H1 (cell line): ENCODE measurements at regions not wholly inside any gene's neighbourhood (a gene's known extent, or its start where the extent isn't known, plus 50 kb on each side); places are given as distances from the start of the nearest gene placed in this dataset.

Experiments
- CTCF ChIA-PET: fragments of 300-600 bp; sonication (Branson Sonifier 250); formaldehyde crosslinking; loops from one replicate; lab custom pipeline; 2021; ENCODE audit not compliant: partially characterized antibody; lab: Charles Lee
- POLR2A ChIA-PET: fragments of 300-600 bp; sonication (Branson Sonifier 250); formaldehyde crosslinking; loops from one replicate; lab custom pipeline; 2021; ENCODE audit warnings: inconsistent platforms; ENCODE audit not compliant: partially characterized antibody; lab: Charles Lee
- DNase-seq, 2 experiments: peaks; one replicate each; pipeline versions ENCODE4 v3.0.0 to v3.0.0-alpha.2; 2010 to 2022; ENCODE audit warnings: low spot score in 2 of 2, low read depth in 1 of 2, mixed read lengths in 1 of 2
- FAIRE-seq: peaks from 2 replicates; lab custom pipeline; 2011; peaks lifted over from hg19 to GRCh38; lab: Jason Lieb, UNC
- H2AFZ ChIP-seq: 2 replicates; pipeline ENCODE4 v1.8.1; 2012; ENCODE audit warnings: low read length, inconsistent platforms
- H2AK5ac ChIP-seq: 2 replicates; pipeline ENCODE4 v1.6.1; 2013; ENCODE audit warnings: low read depth, low read length
- H2BK120ac ChIP-seq: replicated peaks from 2 replicates; pipeline ENCODE3; 2013; ENCODE audit warnings: low read depth, low read length, inconsistent platforms
- H2BK12ac ChIP-seq: 2 replicates; pipeline ENCODE4 v1.6.1; 2013; ENCODE audit warnings: low read depth, low read length
- H2BK15ac ChIP-seq: 2 replicates; pipeline ENCODE4 v1.6.1; 2013; ENCODE audit warnings: low read length
- H2BK20ac ChIP-seq: 2 replicates; pipeline ENCODE4 v1.6.1; 2013; ENCODE audit warnings: low read length
- H2BK5ac ChIP-seq: 2 replicates; pipeline ENCODE4 v1.6.1; 2013; ENCODE audit warnings: low read depth, low read length
- H3K14ac ChIP-seq: 2 replicates; pipeline ENCODE4 v1.6.1; 2013; ENCODE audit warnings: inconsistent platforms; ENCODE audit not compliant: insufficient read length
- H3K18ac ChIP-seq: 2 replicates; pipeline ENCODE4 v1.6.1; 2013; ENCODE audit warnings: low read length; ENCODE audit errors: extremely low read depth
- H3K23ac ChIP-seq: 2 replicates; pipeline ENCODE4 v1.6.1; 2013; ENCODE audit warnings: inconsistent platforms; ENCODE audit not compliant: insufficient read length
- H3K23me2 ChIP-seq: 2 replicates; pipeline ENCODE4 v1.6.1; 2013; ENCODE audit warnings: low read depth, low read length
- H3K27ac ChIP-seq: 2 replicates; pipeline ENCODE4 v1.6.1; 2011; ENCODE audit warnings: low read depth, low read length, inconsistent platforms
- H3K27me3 ChIP-seq, 4 experiments: replicated peaks in 1 of 4; 1 replicate in 1 of 4; 2 replicates in 3 of 4; pipeline versions ENCODE4 v1.6.1 to v1.8.1; 2011 to 2013; ENCODE audit warnings: low read length in 3 of 4, mild to moderate bottlenecking in 3 of 4, inconsistent platforms in 2 of 4, mixed read lengths in 2 of 4, moderate library complexity in 1 of 4; ENCODE audit not compliant: control insufficient read depth in 3 of 4, insufficient read depth in 3 of 4; ENCODE audit errors: extremely low read depth in 1 of 4
- H3K36me3 ChIP-seq, 4 experiments: 2 replicates each; pipeline versions ENCODE4 v1.6.1 to v1.8.1; 2011 to 2013; ENCODE audit warnings: mild to moderate bottlenecking in 4 of 4, low read length in 3 of 4, moderate library complexity in 2 of 4, control low read depth in 1 of 4, inconsistent platforms in 1 of 4; ENCODE audit not compliant: insufficient read depth in 4 of 4, control insufficient read depth in 2 of 4
- H3K4ac ChIP-seq: replicated peaks from 2 replicates; pipeline ENCODE3; 2013; ENCODE audit warnings: low read length, low read depth, mixed read lengths, inconsistent platforms; ENCODE audit not compliant: insufficient read length
- H3K4me1 ChIP-seq, 4 experiments: replicated peaks in 1 of 4; 1 replicate in 1 of 4; 2 replicates in 3 of 4; pipeline versions ENCODE4 v1.6.1 to v1.8.1; 2011 to 2013; ENCODE audit warnings: low read length in 3 of 4, inconsistent platforms in 2 of 4, mixed read lengths in 1 of 4; ENCODE audit not compliant: insufficient read depth in 4 of 4, control insufficient read depth in 3 of 4
- H3K4me2 ChIP-seq, 2 experiments: 2 replicates each; pipeline versions ENCODE4 v1.6.1 to v1.8.1; 2011 to 2013; ENCODE audit warnings: low read depth in 2 of 2, low read length in 2 of 2, control low read depth in 1 of 2, inconsistent platforms in 1 of 2, mild to moderate bottlenecking in 1 of 2; ENCODE audit not compliant: insufficient read depth in 1 of 2
- H3K4me3 ChIP-seq, 4 experiments: fragments of 200-600, 300-600 bp in 1 of 4; sonication (generic), shearing (Covaris generic), sonication (Bioruptor Twin) in 1 of 4; 2 replicates each; pipeline versions ENCODE4 v1.5.1 to v1.8.1; 2011 to 2016; ENCODE audit warnings: low read length in 4 of 4, low read depth in 3 of 4, control low read depth in 2 of 4, inconsistent platforms in 2 of 4, mild to moderate bottlenecking in 2 of 4, mixed read lengths in 1 of 4, moderate library complexity in 1 of 4; ENCODE audit not compliant: insufficient read depth in 2 of 4; ENCODE audit errors: extremely low read depth in 1 of 4
- H3K56ac ChIP-seq: replicated peaks from 2 replicates; pipeline ENCODE3; 2013; ENCODE audit warnings: low read depth, mild to moderate bottlenecking, mixed read lengths, low read length, inconsistent platforms; ENCODE audit not compliant: insufficient read length
- H3K79me1 ChIP-seq: 2 replicates; pipeline ENCODE4 v1.6.1; 2013; ENCODE audit warnings: low read depth, low read length, control low read depth
- H3K79me2 ChIP-seq, 2 experiments: 2 replicates each; pipeline versions ENCODE4 v1.6.1 to v1.8.1; 2012 to 2013; ENCODE audit warnings: low read length in 2 of 2, mild to moderate bottlenecking in 2 of 2, inconsistent platforms in 1 of 2; ENCODE audit not compliant: insufficient read depth in 2 of 2, control insufficient read depth in 1 of 2
- H3K9ac ChIP-seq, 4 experiments: replicated peaks in 1 of 4; 1 replicate in 1 of 4; 2 replicates in 3 of 4; pipeline versions ENCODE4 v1.6.1 to v1.8.1; 2011 to 2013; ENCODE audit warnings: low read depth in 3 of 4, low read length in 3 of 4, control low read depth in 2 of 4, mild to moderate bottlenecking in 2 of 4, moderate library complexity in 2 of 4, inconsistent platforms in 1 of 4; ENCODE audit errors: extremely low read depth in 1 of 4
- H3K9me3 ChIP-seq, 2 experiments: 2 replicates each; pipeline versions ENCODE4 v1.6.1 to v1.8.1; 2012 to 2013; ENCODE audit warnings: mild to moderate bottlenecking in 2 of 2, moderate library complexity in 2 of 2, control low read depth in 1 of 2, inconsistent platforms in 1 of 2, low read depth in 1 of 2, low read length in 1 of 2, mixed read lengths in 1 of 2; ENCODE audit not compliant: insufficient read depth in 2 of 2
- H4K20me1 ChIP-seq, 2 experiments: replicated peaks in 1 of 2; 2 replicates each; pipeline versions ENCODE3 to v1.8.1; 2011 to 2013; ENCODE audit warnings: inconsistent platforms in 2 of 2, low read length in 2 of 2, mild to moderate bottlenecking in 1 of 2; ENCODE audit not compliant: insufficient read depth in 2 of 2, control insufficient read depth in 1 of 2
- H4K5ac ChIP-seq: 2 replicates; pipeline ENCODE4 v1.6.1; 2013; ENCODE audit warnings: low read length, low read depth, mixed read lengths, inconsistent platforms; ENCODE audit not compliant: insufficient read length
- H4K8ac ChIP-seq: 2 replicates; pipeline ENCODE4 v1.8.0; 2013; ENCODE audit warnings: mild to moderate bottlenecking, moderate library complexity, low read length, inconsistent platforms; ENCODE audit not compliant: insufficient read depth; ENCODE audit errors: extremely low read depth
- H4K91ac ChIP-seq: replicated peaks from 2 replicates; pipeline ENCODE3; 2013; ENCODE audit warnings: low read length, mixed read lengths, inconsistent platforms; ENCODE audit not compliant: insufficient read length
- CBX5 ChIP-seq: fragments of 300-800, 300-1000 bp; sonication (generic); IDR thresholded peaks from 2 replicates; pipeline ENCODE4 v1.7.1; 2016; ENCODE audit warnings: antibody characterized with exemption, low read length, low read depth
- CEBPB ChIP-seq: IDR thresholded peaks from 2 replicates; pipeline ENCODE4 v1.6.1; 2012; ENCODE audit warnings: low read depth, low read length
- CHD1 ChIP-seq: IDR thresholded peaks from 2 replicates; pipeline ENCODE4 v1.6.1; 2012; ENCODE audit warnings: low read depth, low read length, improper control_type of control experiment
- CREB1 ChIP-seq: IDR thresholded peaks from 2 replicates; pipeline ENCODE4 v1.6.1; 2012; ENCODE audit warnings: inconsistent platforms
- CTBP2 ChIP-seq: IDR thresholded peaks from 2 replicates; pipeline ENCODE4 v1.7.0; 2011; ENCODE audit warnings: borderline replicate concordance, mild to moderate bottlenecking, moderate library complexity, mixed read lengths, low read length; ENCODE audit not compliant: insufficient read depth, insufficient read length
- EZH2 ChIP-seq: fragments of 200-600 bp; sonication (generic); IDR thresholded peaks from 2 replicates; pipeline ENCODE4 v1.7.1; 2012; ENCODE audit warnings: low read depth, mild to moderate bottlenecking, moderate library complexity, low read length, inconsistent platforms; ENCODE audit not compliant: severe bottlenecking
- PHF8 ChIP-seq: fragments of 200-600 bp; sonication (generic); conservative IDR thresholded peaks from 2 replicates; pipeline ENCODE4 v1.7.1; 2012; ENCODE audit warnings: low read depth, mild to moderate bottlenecking, inconsistent platforms, low read length, moderate library complexity
- POLR2A ChIP-seq, 2 experiments: IDR thresholded peaks; 1 replicate in 1 of 2; 2 replicates in 1 of 2; pipeline ENCODE4 v1.6.1; 2011; ENCODE audit warnings: low read depth in 2 of 2, low read length in 2 of 2, mild to moderate bottlenecking in 2 of 2; ENCODE audit errors: control extremely low read depth in 1 of 2
- POU5F1 ChIP-seq: IDR thresholded peaks from 2 replicates; pipeline ENCODE4 v1.6.1; 2011; ENCODE audit warnings: low read depth, mild to moderate bottlenecking, low read length, moderate library complexity
- RXRA ChIP-seq: IDR thresholded peaks from 2 replicates; pipeline ENCODE4 v1.6.1; 2011; ENCODE audit warnings: low read depth, mild to moderate bottlenecking, low read length, moderate library complexity; ENCODE audit not compliant: insufficient read depth
- SP1 ChIP-seq: IDR thresholded peaks from 2 replicates; pipeline ENCODE4 v1.6.1; 2011; ENCODE audit warnings: low read depth, low read length
- SP2 ChIP-seq: IDR thresholded peaks from 2 replicates; pipeline ENCODE4 v1.6.1; 2012; ENCODE audit warnings: mild to moderate bottlenecking, low read length, inconsistent platforms
- ZNF274 ChIP-seq: IDR thresholded peaks from 2 replicates; pipeline ENCODE4 v1.7.0; 2012; ENCODE audit warnings: low read length, borderline replicate concordance; ENCODE audit errors: extremely low read depth
- WGBS, 2 experiments: shearing (Covaris generic) in 1 of 2; methylation state at CpG; one replicate each; pipeline versions ENCODE4 v1.1.6 to v1.1.7; 2013 to 2015; ENCODE audit warnings: low lambda C conversion rate in 2 of 2, mixed read lengths in 2 of 2, inconsistent platforms in 1 of 2, low coverage in 1 of 2, missing lambda C conversion rate in 1 of 2; ENCODE audit not compliant: insufficient replicate concordance in 2 of 2, insufficient coverage in 1 of 2, insufficient read length in 1 of 2; ENCODE audit errors: extremely low coverage in 1 of 2, missing lambda C conversion rate in 1 of 2; 5-methylcytosine and 5-hydroxymethylcytosine counted together
- TF ChIP-seq, protein P1 (sequence below): IDR thresholded peaks from 2 replicates; pipeline ENCODE4 v1.6.1; 2012; ENCODE audit warnings: inconsistent platforms
- TF ChIP-seq, protein P2 (sequence below): IDR thresholded peaks from 2 replicates; pipeline ENCODE4 v1.6.1; 2011; ENCODE audit warnings: low read depth, mild to moderate bottlenecking, low read length; ENCODE audit not compliant: insufficient read depth

DNA sequence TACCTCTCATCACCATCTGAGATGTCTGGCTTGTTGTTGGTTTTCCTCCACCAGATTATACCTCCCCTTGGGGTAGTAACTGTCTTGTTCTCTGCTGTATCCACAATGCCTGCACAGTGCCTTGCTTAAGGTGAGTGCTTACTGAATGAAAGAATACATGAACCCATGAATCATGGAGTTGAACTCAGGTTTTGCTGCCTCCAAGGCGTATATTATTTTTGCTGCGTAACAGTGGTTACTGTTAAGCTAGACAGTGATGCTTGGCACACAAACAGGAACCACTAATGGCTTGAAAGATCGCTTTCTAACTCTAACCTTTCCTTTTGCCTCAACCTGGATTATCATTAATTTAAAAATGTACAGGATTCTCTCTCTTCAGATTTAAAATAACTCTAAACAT, 695.8 kb downstream of the TOX3 start:
- Histone ChIP-seq H3K27me3 (no peaks in the 10 kb centered on the region), H3K4me3 (no peak overlapping the region), H3K18ac (no peak overlapping the region), H3K79me2 (no peaks in the 10 kb centered on the region), H2BK20ac (peak overlapping the region; percentile 16; the same call in 1 of the 2 replicates), H2BK15ac (no peak overlapping the region), H3K14ac (no peak overlapping the region), H2BK12ac (0 out of 2 replicates have a peak overlapping the region, but pooled peaks have one; percentile 18), H3K23me2 (no peaks in the 10 kb centered on the region), H3K79me1 (no peaks in the 10 kb centered on the region), H2AK5ac (no peak overlapping the region), H4K5ac (no peak overlapping the region), H3K4ac (no peak overlapping the region), H3K56ac (no peak overlapping the region), H3K4me2 (no peak overlapping the region), H4K91ac (no peak overlapping the region), H4K20me1 (no peaks in the 10 kb centered on the region), H3K4me1 (no peaks in the 10 kb centered on the region), H2AFZ (no peak overlapping the region), H2BK120ac (no peak overlapping the region), H3K9ac (no peak overlapping the region), H3K36me3 (no peaks in the 10 kb centered on the region), H2BK5ac (no peak overlapping the region), H3K27ac (no peak overlapping the region), H3K9me3 (no peaks in the 10 kb centered on the region), H4K8ac (no peak overlapping the region), H3K23ac (no peak overlapping the region)
- ChIA-PET CTCF (interaction anchor here (0.7 to 2.3 kb wide), 3 partner anchors 33 to 120 kb away, joined by 3 to 12 read pairs (median 6); no protein-coding TSS in a partner anchor), POLR2A (no interaction called here)
- 98% methylated on average over 3 of the region's 3 CpGs; no CpG with 5 or more reads in 1 of the 2 experiments for WGBS, 2 experiments
- DNase-seq (no peak), FAIRE-seq (no peak)
- TF ChIP-seq CTBP2 (no peak), SP2 (no peak), POLR2A (IDR thresholded peaks at IDR 0.05; ENCODE audit: control extremely low read depth in 1 of 2, low read depth in 2 of 2, low read length in 2 of 2) (no peak), CBX5 (no peak), CREB1 (no peak), EZH2 (no peak), SP1 (no peak), ZNF274 (no peak), PHF8 (no peak), POU5F1 (no peak), CEBPB (no peak), RXRA (no peak), CHD1 (no peak)
- TF ChIP-seq, protein P1, sequence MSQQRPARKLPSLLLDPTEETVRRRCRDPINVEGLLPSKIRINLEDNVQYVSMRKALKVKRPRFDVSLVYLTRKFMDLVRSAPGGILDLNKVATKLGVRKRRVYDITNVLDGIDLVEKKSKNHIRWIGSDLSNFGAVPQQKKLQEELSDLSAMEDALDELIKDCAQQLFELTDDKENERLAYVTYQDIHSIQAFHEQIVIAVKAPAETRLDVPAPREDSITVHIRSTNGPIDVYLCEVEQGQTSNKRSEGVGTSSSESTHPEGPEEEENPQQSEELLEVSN, result no peak
- TF ChIP-seq, protein P2, sequence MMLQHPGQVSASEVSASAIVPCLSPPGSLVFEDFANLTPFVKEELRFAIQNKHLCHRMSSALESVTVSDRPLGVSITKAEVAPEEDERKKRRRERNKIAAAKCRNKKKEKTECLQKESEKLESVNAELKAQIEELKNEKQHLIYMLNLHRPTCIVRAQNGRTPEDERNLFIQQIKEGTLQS, result no peak
